ENCODE measurements at regions not wholly inside any gene's neighbourhood (a gene's known extent, or its start where the extent isn't known, plus 50 kb on each side); places are given as distances from the start of the nearest gene placed in this dataset.

GRCh38 chr2:190748966-190749365 is 100.1 kb downstream of the NAB1 start (continued):
- TF ChIP-seq ZNF184 (tag by site-specific recombination; IDR thresholded peaks at IDR 0.05) (no peak), INSM2 (tag by site-specific recombination; IDR thresholded peaks at IDR 0.05) (no peak)

GRCh38 chr2:190755772-190756415 is 107.0 kb downstream of the NAB1 start:
- Histone ChIP-seq H3K36me3 (ENCODE audit: control insufficient read depth in 2 of 2, insufficient read depth in 1 of 2, low read length in 2 of 2) (no peaks in the 10 kb centered on the region), H3K9me3 (ENCODE audit: control insufficient read depth, insufficient read depth, low read depth, low read length) (no peaks in the 10 kb centered on the region), H3K4me3 (ENCODE audit: low read depth, low read length) (no peak overlapping the region), H3K4me1 (ENCODE audit: control insufficient read depth, insufficient read depth, low read length) (no peaks in the 10 kb centered on the region), H3K27ac (ENCODE audit: extremely low read depth, low read depth, low read length) (no peak overlapping the region)
- TF ChIP-seq ZNF169 (tag by site-specific recombination; IDR thresholded peaks at IDR 0.05) (no peak), GLI4 (tag by site-specific recombination; IDR thresholded peaks at IDR 0.05) (no peak), ZNF335 (tag by site-specific recombination; conservative IDR thresholded peaks at IDR 0.05) (no peak)
- CTCF ChIA-PET, result interaction anchor here (0.5 kb wide), 1 partner anchor 25 kb away, joined by 3 read pairs; no protein-coding TSS in a partner anchor
- POLR2A ChIA-PET, result no interaction called here

GRCh38 chr2:190759749-190760213 is 110.9 kb downstream of the NAB1 start:
- ChIA-PET POLR2A (no interaction called here), CTCF (no interaction called here)
- Histone ChIP-seq H3K4me3 (ENCODE audit: low read depth, low read length) (no peak overlapping the region), H3K36me3 (ENCODE audit: control insufficient read depth in 2 of 2, insufficient read depth in 1 of 2, low read length in 2 of 2) (no peaks in the 10 kb centered on the region), H3K9me3 (ENCODE audit: control insufficient read depth, insufficient read depth, low read depth, low read length) (no peaks in the 10 kb centered on the region), H3K4me1 (ENCODE audit: control insufficient read depth, insufficient read depth, low read length) (no peaks in the 10 kb centered on the region; the same call in 1 of the 2 replicates), H3K27ac (ENCODE audit: extremely low read depth, low read depth, low read length) (no peak overlapping the region)
- TF ChIP-seq ZNF223 (tag by site-specific recombination; IDR thresholded peaks at IDR 0.05) (no peak), IKZF3 (tag by site-specific recombination; IDR thresholded peaks at IDR 0.05) (no peak), ZNF10 (tag by site-specific recombination; IDR thresholded peaks at IDR 0.05) (no peak), PRDM2 (tag by site-specific recombination; IDR thresholded peaks at IDR 0.05; ENCODE audit: borderline replicate concordance) (no peak), YY1 (tag by site-specific recombination; IDR thresholded peaks at IDR 0.05) (no peak), ZNF19 (tag by site-specific recombination; IDR thresholded peaks at IDR 0.05; ENCODE audit: low read depth) (no peak), ZNF530 (tag by site-specific recombination; IDR thresholded peaks at IDR 0.05; ENCODE audit: low read depth) (no peak), ZNF626 (tag by site-specific recombination; IDR thresholded peaks at IDR 0.05) (no peak), KLF10 (tag by site-specific recombination; IDR thresholded peaks at IDR 0.05) (no peak), ZNF610 (tag by site-specific recombination; IDR thresholded peaks at IDR 0.05; ENCODE audit: borderline replicate concordance) (no peak), KLF9 (tag by site-specific recombination; IDR thresholded peaks at IDR 0.05; ENCODE audit: low read depth) (no peak), ZNF146 (tag by site-specific recombination; IDR thresholded peaks at IDR 0.05) (no peak), ZNF398 (tag by site-specific recombination; IDR thresholded peaks at IDR 0.05) (no peak), TCF7L2 (IDR thresholded peaks at IDR 0.05; ENCODE audit: borderline replicate concordance, low read depth, low read length) (no peak), ZNF221 (tag by site-specific recombination; IDR thresholded peaks at IDR 0.05; ENCODE audit: borderline replicate concordance) (no peak), ZNF791 (tag by site-specific recombination; IDR thresholded peaks at IDR 0.05) (no peak), ZNF677 (tag by site-specific recombination; IDR thresholded peaks at IDR 0.05) (no peak), GLI2 (tag by site-specific recombination; IDR thresholded peaks at IDR 0.05; ENCODE audit: borderline replicate concordance, low read depth) (no peak)
